Breast epithelium (tissue), 4 donors: ENCODE measurements at regions not wholly inside any gene's neighbourhood (a gene's known extent, or its start where the extent isn't known, plus 50 kb on each side); places are given as distances from the start of the nearest gene placed in this dataset.
A peak's percentile ranks its signal among the peaks of the same experiment; 100 is the strongest.

ENCODE experiments used
- DNase-seq, 2 donors: peaks; one replicate each; pipeline ENCODE4 v3.0.0-alpha.2; 2019; ENCODE audit warnings: low spot score in 2 of 2
- H3K27ac ChIP-seq, 2 donors: fragments of 200-600 bp; sonication (generic) in 1 of 2; one replicate each; pipeline ENCODE4 v1.5.1; 2016 to 2019; ENCODE audit warnings: mild to moderate bottlenecking in 1 of 2
- H3K27me3 ChIP-seq, 2 donors: fragments of 200-600 bp; sonication (generic) in 1 of 2; one replicate each; pipeline versions ENCODE4 v1.5.1 to v1.6.0; 2017 to 2019; ENCODE audit warnings: control low read depth in 1 of 2, mild to moderate bottlenecking in 1 of 2
- H3K36me3 ChIP-seq: fragments of 200-600 bp; one replicate; pipeline ENCODE4 v1.5.1; 2019
- H3K4me1 ChIP-seq, 2 donors: fragments of 200-600 bp; sonication (generic); one replicate each; pipeline ENCODE4 v1.5.1; 2016 to 2019; ENCODE audit warnings: control low read depth in 1 of 2
- H3K4me3 ChIP-seq, 3 donors: fragments of 200-600 bp; sonication (generic); 1 replicate in 2 of 3; 2 replicates in 1 of 3; pipeline ENCODE4 v1.5.1; 2016 to 2019; ENCODE audit warnings: mild to moderate bottlenecking in 3 of 3, moderate library complexity in 2 of 3
- H3K9me3 ChIP-seq, 2 donors: fragments of 200-600 bp; sonication (generic) in 1 of 2; one replicate each; pipeline ENCODE4 v1.5.1; 2016 to 2019; ENCODE audit warnings: control low read depth in 1 of 2
- CTCF ChIP-seq, 3 donors: fragments of 450-650 bp; IDR thresholded peaks; one replicate each; pipeline ENCODE4 v1.5.1; 2016 to 2017; ENCODE audit warnings: antibody characterized with exemption in 3 of 3, mild to moderate bottlenecking in 3 of 3, moderate library complexity in 3 of 3
- POLR2A ChIP-seq: fragments of 450-650 bp; IDR thresholded peaks from one replicate; pipeline ENCODE4 v1.6.1; 2016; ENCODE audit warnings: antibody characterized with exemption, mild to moderate bottlenecking, moderate library complexity
- POLR2AphosphoS5 ChIP-seq, 3 donors: sonication (generic); formaldehyde crosslinking; IDR thresholded peaks; one replicate each; pipeline ENCODE4 v1.6.1; 2017; ENCODE audit warnings: antibody characterized with exemption in 3 of 3
- intact Hi-C: fragments of 100-400 bp; cut with DNase I; formaldehyde crosslinking; loops from one replicate; pipeline ENCODE4 v1.15.1; 2023; ENCODE audit warnings: low total_unique reads

- intact Hi-C loops = no loop called here
- Histone ChIP-seq H3K36me3 (no peaks in the 10 kb centered on the region), H3K27me3 (no peaks in the 10 kb centered on the region), H3K4me3 (no peak overlapping the region), H3K9me3 (peaks cover 1 to 22% of the 10 kb centered on the region in 2 donors), H3K4me1 (no peaks in the 10 kb centered on the region), H3K27ac (no peak overlapping the region)
- TF ChIP-seq POLR2A (no peak), POLR2AphosphoS5 (IDR thresholded peaks at IDR 0.05) (no peak), CTCF (IDR thresholded peaks at IDR 0.05) (peak in 1 of 3 donors; percentile 13)
- DNase-seq = no peak
Measured at GRCh38 chr12:34625116-34625515, 602.8 kb downstream of the ALG10 start.

DNA sequence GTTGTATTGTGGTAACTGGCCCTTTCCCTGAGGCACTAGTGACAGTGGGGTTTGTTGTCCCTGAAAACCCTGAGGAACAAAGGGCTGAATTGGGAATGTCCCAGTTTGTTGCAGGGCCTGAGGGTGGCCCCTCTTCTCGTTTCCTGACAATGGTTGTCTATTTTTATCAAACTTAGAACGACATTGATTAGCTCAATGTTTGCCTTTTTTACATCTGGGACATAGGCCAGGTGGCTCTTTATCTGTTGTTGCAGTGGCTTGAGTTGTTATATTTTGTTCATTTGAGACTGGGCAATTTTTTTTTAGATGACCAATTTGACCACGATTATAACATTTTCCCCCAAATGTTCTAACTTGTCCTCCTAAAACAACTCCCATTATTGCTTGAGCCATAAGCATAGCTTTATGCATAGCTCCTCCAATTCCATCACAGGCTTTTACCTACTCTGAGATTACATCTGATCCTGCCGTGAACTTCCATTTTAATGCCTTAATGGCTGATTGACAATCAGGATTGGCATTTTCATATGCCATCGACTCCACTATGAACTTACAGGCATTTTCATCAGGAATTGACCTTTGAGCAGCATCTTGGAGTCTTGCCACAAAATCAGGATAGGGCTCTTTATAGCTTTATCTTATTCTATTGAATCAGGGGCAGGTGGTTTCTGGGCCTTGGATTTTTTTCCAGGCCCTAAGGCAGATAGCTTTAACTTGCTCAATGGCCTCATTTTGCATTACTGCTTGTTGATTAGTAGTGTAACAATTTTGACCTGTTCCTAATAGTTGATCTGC, 604.3 kb downstream of the ALG10 start:
- intact Hi-C loops = no loop called here

More for the DNA sequence above, 604.3 kb downstream of the ALG10 start:
- Histone ChIP-seq H3K4me3 (no peak overlapping the region), H3K27ac (no peak overlapping the region), H3K27me3 (no peaks in the 10 kb centered on the region), H3K4me1 (no peaks in the 10 kb centered on the region), H3K36me3 (no peaks in the 10 kb centered on the region), H3K9me3 (peaks cover 2 to 13% of the 10 kb centered on the region in 2 donors)
- TF ChIP-seq CTCF (IDR thresholded peaks at IDR 0.05) (no peak), POLR2A (no peak), POLR2AphosphoS5 (IDR thresholded peaks at IDR 0.05) (no peak)
- no peak for DNase-seq
